Ishikawa (cell line): ENCODE measurements at regions not wholly inside any gene's neighbourhood (a gene's known extent, or its start where the extent isn't known, plus 50 kb on each side); places are given as distances from the start of the nearest gene placed in this dataset.

Experiments
- CEBPB ChIP-seq: IDR thresholded peaks from 2 replicates; pipeline ENCODE4 v1.6.1; 2012
- EP300 ChIP-seq: IDR thresholded peaks from 2 replicates; pipeline ENCODE4 v1.6.1; 2012; ENCODE audit warnings: borderline replicate concordance
- MAX ChIP-seq: IDR thresholded peaks from 2 replicates; pipeline ENCODE4 v1.6.1; 2012
- NFIC ChIP-seq: IDR thresholded peaks from 2 replicates; pipeline ENCODE4 v1.6.1; 2012
- RAD21 ChIP-seq: IDR thresholded peaks from 2 replicates; pipeline ENCODE4 v1.6.1; 2012; ENCODE audit warnings: low read depth
- REST ChIP-seq: IDR thresholded peaks from 2 replicates; pipeline ENCODE4 v1.6.1; 2012; ENCODE audit warnings: low read depth, mild to moderate bottlenecking
- TAF1 ChIP-seq: IDR thresholded peaks from 2 replicates; pipeline ENCODE4 v1.6.1; 2012; ENCODE audit warnings: low read depth, mild to moderate bottlenecking
- TCF12 ChIP-seq: IDR thresholded peaks from 2 replicates; pipeline ENCODE4 v1.6.1; 2012; ENCODE audit warnings: low read depth
- TEAD4 ChIP-seq: IDR thresholded peaks from 2 replicates; pipeline ENCODE4 v1.6.1; 2012

- TF ChIP-seq EP300 (no peak), MAX (no peak), CEBPB (no peak), TAF1 (no peak), TEAD4 (no peak), RAD21 (no peak), TCF12 (no peak), NFIC (no peak), REST (no peak)
Measured at GRCh38 chr14:101031186-101031585, 127.7 kb upstream of the RTL1 start.
